ENCODE measurements at regions not wholly inside any gene's neighbourhood (a gene's known extent, or its start where the extent isn't known, plus 50 kb on each side); places are given as distances from the start of the nearest gene placed in this dataset.
A peak's percentile ranks its signal among the peaks of the same experiment; 100 is the strongest.

DNA sequence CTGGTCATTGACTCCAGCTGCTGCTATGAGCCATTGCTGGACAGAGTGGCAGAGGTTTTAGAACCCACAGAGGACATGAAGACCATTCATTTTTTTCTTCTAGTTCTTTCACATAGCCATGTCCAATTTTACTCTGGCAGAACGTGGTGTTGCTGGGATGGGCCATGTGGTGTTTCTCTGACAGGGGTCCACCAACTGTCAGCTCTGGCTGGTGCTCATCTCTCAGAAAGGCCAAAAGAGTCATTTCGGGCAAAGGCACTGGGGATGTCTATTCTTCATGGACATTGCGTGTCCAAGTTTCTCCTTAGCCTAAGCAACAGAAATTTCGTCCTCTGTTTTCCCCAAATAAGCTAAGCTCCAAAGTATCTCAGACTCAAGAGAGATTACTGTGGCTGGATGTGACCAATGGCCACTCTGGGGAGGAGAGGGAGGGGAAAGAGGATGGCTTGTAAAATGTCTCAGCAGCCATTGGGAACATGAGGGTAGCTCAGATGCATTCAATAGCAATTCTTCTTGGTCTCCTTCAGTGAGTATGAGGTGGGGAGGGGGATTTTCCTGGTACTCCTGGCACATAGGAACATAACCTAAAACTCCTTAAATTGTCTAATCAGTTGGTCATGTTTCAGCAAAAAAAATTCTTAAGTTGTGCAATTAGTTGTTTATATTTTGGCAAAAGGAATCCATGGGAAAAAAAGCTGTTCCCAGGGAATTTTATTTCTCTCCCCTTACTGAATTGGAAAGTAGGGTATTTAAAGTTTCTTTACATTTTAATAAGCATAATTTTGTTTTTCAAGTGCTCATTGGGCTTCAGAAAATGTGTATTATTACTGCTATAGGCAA, 131.6 kb upstream of the MITF start:
- no peak for DNase-seq (ENCODE audit: low spot score)
- TF ChIP-seq CTCF (IDR thresholded peaks at IDR 0.05): no peak
- no peak for ATAC-seq (ENCODE audit: low FRiP score)

DNA sequence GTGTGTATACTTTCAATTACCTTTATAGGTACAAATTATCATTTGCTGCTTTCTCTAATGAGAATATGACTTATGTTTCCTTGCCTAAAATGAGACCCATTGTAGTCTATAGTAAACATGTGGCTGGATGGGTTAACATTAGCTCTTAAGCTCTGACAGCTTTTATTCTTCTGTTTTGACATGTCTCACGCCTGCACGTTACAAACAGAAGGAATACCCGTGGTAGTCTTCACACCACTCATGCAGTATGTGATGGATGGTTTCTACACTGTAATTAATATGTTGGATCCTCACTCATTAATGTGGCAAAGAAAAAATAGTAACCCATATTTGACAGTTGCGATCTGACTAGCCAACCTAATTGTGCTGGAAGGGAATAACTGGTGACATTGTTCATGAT, 133.4 kb upstream of the MITF start:
- no peak for TF ChIP-seq CTCF (IDR thresholded peaks at IDR 0.05)
- DNase-seq (ENCODE audit: low spot score): no peak
- no peak for ATAC-seq (ENCODE audit: low FRiP score)

DNA sequence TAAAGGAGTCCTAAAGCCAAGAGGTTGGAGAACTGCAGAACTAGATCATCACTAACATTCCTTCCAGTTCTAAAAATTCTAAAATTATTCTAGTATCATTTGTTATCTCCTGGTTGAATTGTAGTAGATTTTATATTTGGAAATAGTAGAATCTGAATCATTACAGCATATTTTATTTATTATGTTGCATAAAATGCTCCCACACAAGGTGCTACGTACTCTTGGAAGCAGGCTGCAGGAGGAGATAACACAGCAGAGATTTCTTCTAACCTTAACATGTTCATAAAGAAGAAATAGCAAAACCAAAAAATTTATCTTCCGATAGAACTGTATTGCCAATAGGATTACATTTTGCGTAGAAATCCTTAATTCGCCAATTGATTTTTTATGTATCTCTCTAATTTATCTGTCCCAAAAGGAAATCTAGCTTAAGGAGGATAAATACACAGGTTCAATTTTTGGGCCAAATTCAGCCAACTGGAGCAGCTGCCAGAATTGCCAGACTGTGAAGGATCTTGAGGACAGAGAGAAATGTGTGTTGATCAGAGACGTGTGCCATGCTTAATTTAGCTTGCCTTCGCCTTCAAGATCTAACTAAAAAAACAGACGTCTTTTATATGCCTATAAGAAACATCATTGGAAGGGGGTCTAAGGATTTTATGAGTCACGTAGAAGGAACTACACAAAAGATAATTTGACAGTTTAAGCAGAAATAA, 134.4 kb upstream of the MITF start:
- DNase-seq (ENCODE audit: low spot score) (no peak), ATAC-seq (ENCODE audit: low FRiP score) (peak; percentile 62)
- TF ChIP-seq CTCF (IDR thresholded peaks at IDR 0.05): no peak

DNA sequence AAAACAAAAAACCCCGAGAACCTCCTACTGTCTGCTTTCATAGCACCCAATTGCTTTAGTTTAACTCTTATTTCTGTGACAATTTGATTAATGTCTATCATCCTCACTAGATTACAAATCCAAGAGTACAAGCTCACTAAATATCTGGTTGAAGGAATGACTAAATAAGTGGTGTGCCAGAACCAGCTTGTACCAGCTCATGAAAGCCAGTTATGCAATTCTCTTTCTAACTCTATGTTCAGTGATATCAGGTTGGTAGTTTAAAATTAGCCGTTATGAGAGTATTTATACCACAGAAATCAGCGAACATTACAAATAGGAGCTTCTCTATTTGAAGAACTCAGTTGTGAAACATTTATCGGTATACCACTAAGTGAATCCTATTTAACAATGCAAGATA, 137.2 kb upstream of the MITF start:
- DNase-seq (ENCODE audit: low spot score) (no peak), ATAC-seq (ENCODE audit: low FRiP score) (peak; percentile 73)
- no peak for TF ChIP-seq CTCF (IDR thresholded peaks at IDR 0.05)

DNA sequence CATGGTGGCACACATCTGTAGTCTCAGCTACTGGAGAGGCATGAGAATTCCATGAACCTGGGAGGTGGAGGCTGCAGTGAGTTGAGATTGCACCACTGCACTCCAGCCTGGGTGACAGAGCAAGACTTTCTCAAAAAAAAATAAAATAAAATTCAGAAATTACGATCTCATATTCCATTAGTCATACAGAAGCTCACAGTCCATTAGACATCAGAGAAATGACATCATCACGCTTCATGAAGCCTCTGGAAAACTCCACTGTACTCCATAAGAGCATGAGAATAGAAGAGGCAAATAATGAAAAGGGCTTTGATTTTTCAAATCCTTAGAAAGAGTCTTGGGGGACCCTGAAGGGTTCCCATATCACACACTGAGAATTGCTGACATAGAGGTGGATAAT, 145.0 kb upstream of the MITF start:
- DNase-seq (ENCODE audit: low spot score) (no peak), ATAC-seq (ENCODE audit: low FRiP score) (no peak)
- no peak for TF ChIP-seq CTCF (IDR thresholded peaks at IDR 0.05)

- DNase-seq (ENCODE audit: low spot score) (no peak), ATAC-seq (ENCODE audit: low FRiP score) (no peak)
- no peak for TF ChIP-seq CTCF (IDR thresholded peaks at IDR 0.05)
Observed at GRCh38 chr3:69591164-69591736, 148.0 kb upstream of the MITF start.

Measured in omental fat pad (tissue), 3 donors.